ENCODE measurements at regions not wholly inside any gene's neighbourhood (a gene's known extent, or its start where the extent isn't known, plus 50 kb on each side); places are given as distances from the start of the nearest gene placed in this dataset.

GRCh38 chr5:73233461-73234203 lies 60.6 kb downstream of the TMEM174 start:
- H3K4me3 Mint-ChIP-seq, result peak overlapping the region; percentile 27
- H3K27me3 Mint-ChIP-seq, result peaks cover 68% of the 10 kb centered on the region
- ChIA-PET POLR2A (no interaction called here), CTCF (interaction anchor here (2.5 kb wide), 1 partner anchor 18 kb away, joined by 10 read pairs; no protein-coding TSS in a partner anchor)
- no peaks in the 10 kb centered on the region for H3K36me3 Mint-ChIP-seq (ENCODE audit: low read depth)
- no peak overlapping the region for H3K27ac Mint-ChIP-seq
- no peaks in the 10 kb centered on the region for H3K9me3 Mint-ChIP-seq
- DNase-seq, result peak; percentile 36
- no peak for TF ChIP-seq CTCF (IDR thresholded peaks at IDR 0.05)
- intact Hi-C loops (cut with micrococcal nuclease), result loop anchor here (5.0 kb wide), 2 partner anchors 64 to 219 kb away; no protein-coding TSS in a partner anchor
- peaks cover 25% of the 10 kb centered on the region for H3K4me1 Mint-ChIP-seq (ENCODE audit: low read depth)
- peak; percentile 45 for ATAC-seq

- Mint-ChIP-seq H3K9me3 (no peaks in the 10 kb centered on the region), H3K4me1 (ENCODE audit: low read depth) (peaks cover 25% of the 10 kb centered on the region), H3K4me3 (no peak overlapping the region), H3K27me3 (peaks cover 74% of the 10 kb centered on the region), H3K36me3 (ENCODE audit: low read depth) (no peaks in the 10 kb centered on the region), H3K27ac (no peak overlapping the region)
- DNase-seq (peak; percentile 13), ATAC-seq (no peak)
- intact Hi-C loops (cut with micrococcal nuclease), result loop anchor here (5.0 kb wide), 2 partner anchors 64 to 219 kb away; no protein-coding TSS in a partner anchor
- POLR2A ChIA-PET, result no interaction called here
- TF ChIP-seq CTCF (IDR thresholded peaks at IDR 0.05), result no peak
- CTCF ChIA-PET, result interaction anchor here (1.0 to 2.5 kb wide), 2 partner anchors 17 to 218 kb away, joined by 3 to 10 read pairs; no protein-coding TSS in a partner anchor
These were observed 60.1 kb downstream of the TMEM174 start for GRCh38 chr5:73233053-73233460.

- Mint-ChIP-seq H3K27ac (no peak overlapping the region), H3K36me3 (ENCODE audit: low read depth) (no peaks in the 10 kb centered on the region), H3K4me3 (no peak overlapping the region), H3K27me3 (peaks cover 79% of the 10 kb centered on the region), H3K9me3 (no peaks in the 10 kb centered on the region), H3K4me1 (ENCODE audit: low read depth) (peaks cover 25% of the 10 kb centered on the region)
- DNase-seq (peak; percentile 12), ATAC-seq (no peak)
- intact Hi-C loops (cut with micrococcal nuclease), result loop anchor here (5.0 kb wide), 2 partner anchors 65 to 220 kb away; no protein-coding TSS in a partner anchor
- ChIA-PET POLR2A (interaction anchor here (0.7 kb wide), 1 partner anchor 13 kb away, joined by 3 read pairs; no protein-coding TSS in a partner anchor), CTCF (interaction anchor here (1.0 to 2.5 kb wide), 2 partner anchors 16 to 219 kb away, joined by 3 to 10 read pairs; no protein-coding TSS in a partner anchor)
- TF ChIP-seq CTCF (IDR thresholded peaks at IDR 0.05), result no peak
These were observed 59.5 kb downstream of the TMEM174 start for GRCh38 chr5:73232266-73233041.

- H3K9me3 Mint-ChIP-seq, result no peaks in the 10 kb centered on the region
- H3K27ac Mint-ChIP-seq, result no peak overlapping the region
- ATAC-seq, result no peak
- no peak for DNase-seq
- no peak for TF ChIP-seq CTCF (IDR thresholded peaks at IDR 0.05)
- H3K4me3 Mint-ChIP-seq, result no peak overlapping the region
- intact Hi-C loops (cut with micrococcal nuclease), result loop anchor here (5.0 kb wide), 2 partner anchors 66 to 221 kb away; no protein-coding TSS in a partner anchor
- ChIA-PET POLR2A (no interaction called here), CTCF (no interaction called here)
- H3K36me3 Mint-ChIP-seq (ENCODE audit: low read depth), result no peaks in the 10 kb centered on the region
- H3K27me3 Mint-ChIP-seq, result peaks cover 82% of the 10 kb centered on the region
- peaks cover 25% of the 10 kb centered on the region for H3K4me1 Mint-ChIP-seq (ENCODE audit: low read depth)
These were observed 58.3 kb downstream of the TMEM174 start for GRCh38 chr5:73231246-73231778.
